ENCODE measurements at regions not wholly inside any gene's neighbourhood (a gene's known extent, or its start where the extent isn't known, plus 50 kb on each side); places are given as distances from the start of the nearest gene placed in this dataset.

DNA sequence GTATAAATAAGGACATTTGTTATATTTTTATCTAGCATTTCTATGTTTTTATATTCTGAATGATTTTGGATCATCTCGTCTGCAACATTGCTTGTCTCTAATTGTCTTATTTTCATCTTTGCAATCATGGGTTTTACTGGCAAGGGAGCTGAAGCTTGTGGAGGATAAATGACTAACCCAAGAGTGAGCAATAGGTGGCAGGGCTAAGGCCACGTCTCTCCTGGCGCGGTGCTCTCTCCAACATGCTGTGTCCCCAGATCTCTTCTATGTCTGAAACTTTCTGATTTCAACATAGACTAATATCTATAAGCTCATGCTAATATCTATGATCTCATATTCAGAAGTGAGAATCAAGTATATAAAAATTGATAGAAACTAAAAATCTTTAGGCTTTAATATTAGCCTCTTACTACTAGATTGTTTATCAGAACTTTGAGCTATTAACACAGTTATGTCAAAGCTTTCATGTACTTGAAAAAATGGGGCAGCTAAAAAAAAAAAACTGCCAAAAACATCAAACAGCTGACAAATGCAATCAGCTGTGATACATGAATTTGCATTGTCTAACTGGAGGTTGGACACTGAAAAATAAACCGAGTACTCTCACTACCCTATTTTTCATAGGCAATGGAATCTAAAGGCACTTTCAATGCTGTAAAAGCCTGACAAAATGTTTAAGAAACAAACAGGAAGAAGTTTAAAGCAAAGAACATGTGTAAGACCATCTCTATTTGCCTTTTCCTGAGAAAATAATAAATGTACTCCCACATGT lies 169.2 kb downstream of the TMA16 start:
- H3K9me3 ChIP-seq (ENCODE audit: low read depth) = no peaks in the 10 kb centered on the region
- TF ChIP-seq EZH2 (IDR thresholded peaks at IDR 0.05) (no peak), EZH2phosphoT487 (IDR thresholded peaks at IDR 0.05) (no peak)
- TF ChIP-seq, protein P1, sequence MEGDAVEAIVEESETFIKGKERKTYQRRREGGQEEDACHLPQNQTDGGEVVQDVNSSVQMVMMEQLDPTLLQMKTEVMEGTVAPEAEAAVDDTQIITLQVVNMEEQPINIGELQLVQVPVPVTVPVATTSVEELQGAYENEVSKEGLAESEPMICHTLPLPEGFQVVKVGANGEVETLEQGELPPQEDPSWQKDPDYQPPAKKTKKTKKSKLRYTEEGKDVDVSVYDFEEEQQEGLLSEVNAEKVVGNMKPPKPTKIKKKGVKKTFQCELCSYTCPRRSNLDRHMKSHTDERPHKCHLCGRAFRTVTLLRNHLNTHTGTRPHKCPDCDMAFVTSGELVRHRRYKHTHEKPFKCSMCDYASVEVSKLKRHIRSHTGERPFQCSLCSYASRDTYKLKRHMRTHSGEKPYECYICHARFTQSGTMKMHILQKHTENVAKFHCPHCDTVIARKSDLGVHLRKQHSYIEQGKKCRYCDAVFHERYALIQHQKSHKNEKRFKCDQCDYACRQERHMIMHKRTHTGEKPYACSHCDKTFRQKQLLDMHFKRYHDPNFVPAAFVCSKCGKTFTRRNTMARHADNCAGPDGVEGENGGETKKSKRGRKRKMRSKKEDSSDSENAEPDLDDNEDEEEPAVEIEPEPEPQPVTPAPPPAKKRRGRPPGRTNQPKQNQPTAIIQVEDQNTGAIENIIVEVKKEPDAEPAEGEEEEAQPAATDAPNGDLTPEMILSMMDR (IDR thresholded peaks at IDR 0.05) = no peak
- H3K27me3 ChIP-seq = no peaks in the 10 kb centered on the region
- H2AFZ ChIP-seq (replicated peaks) = no peak overlapping the region
- no peaks in the 10 kb centered on the region for H4K20me1 ChIP-seq (ENCODE audit: low read depth)
- no peak for DNase-seq (ENCODE audit: low spot score)
- no peak overlapping the region for H3K27ac Mint-ChIP-seq
- no peak overlapping the region for H3K4me2 ChIP-seq
- H3K36me3 ChIP-seq = no peaks in the 10 kb centered on the region
- H3K9me3 Mint-ChIP-seq = no peaks in the 10 kb centered on the region
- no peak overlapping the region for H3K27ac ChIP-seq
- no peaks in the 10 kb centered on the region for H3K4me1 ChIP-seq
- no peak overlapping the region for H3K4me3 ChIP-seq
- H3K27me3 Mint-ChIP-seq (ENCODE audit: insufficient read depth, low read depth) = no peaks in the 10 kb centered on the region
- H3F3A ChIP-seq (ENCODE audit: low read depth) = no peaks in the 10 kb centered on the region
- H3K36me3 Mint-ChIP-seq = no peaks in the 10 kb centered on the region
- H3K4me1 Mint-ChIP-seq = no peaks in the 10 kb centered on the region
- no peak overlapping the region for H3K9ac ChIP-seq
- H3K4me3 Mint-ChIP-seq = no peak overlapping the region
- no peaks in the 10 kb centered on the region for H3K79me2 ChIP-seq (ENCODE audit: low read depth)

DNA sequence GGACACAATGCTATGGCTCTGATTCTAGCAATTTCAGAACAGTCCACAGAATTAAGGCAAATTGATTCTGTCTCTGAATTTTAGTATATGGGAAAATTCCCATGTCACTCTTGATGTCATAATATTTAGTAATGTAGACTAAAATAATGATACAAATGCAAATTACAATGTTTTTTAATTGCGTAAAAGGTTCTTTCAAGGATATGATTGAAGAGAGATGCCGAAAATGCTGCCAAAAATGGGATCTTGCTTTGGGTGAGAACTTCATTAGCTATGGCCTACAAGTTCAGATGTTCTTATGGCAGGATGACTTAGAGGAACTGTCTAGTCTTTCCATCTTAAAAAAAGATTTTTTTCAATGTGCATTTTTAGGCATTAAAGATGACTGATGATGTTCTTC lies 170.6 kb downstream of the TMA16 start:
- Histone ChIP-seq H2AFZ (replicated peaks) (no peak overlapping the region), H3K4me1 (no peaks in the 10 kb centered on the region), H3K27me3 (no peaks in the 10 kb centered on the region), H3K9me3 (ENCODE audit: low read depth) (no peaks in the 10 kb centered on the region), H3F3A (ENCODE audit: low read depth) (no peaks in the 10 kb centered on the region), H3K9ac (no peak overlapping the region), H3K27ac (no peak overlapping the region), H3K36me3 (no peaks in the 10 kb centered on the region), H4K20me1 (ENCODE audit: low read depth) (no peaks in the 10 kb centered on the region), H3K4me3 (no peak overlapping the region), H3K79me2 (ENCODE audit: low read depth) (no peaks in the 10 kb centered on the region), H3K4me2 (no peak overlapping the region)
- DNase-seq (ENCODE audit: low spot score) = no peak
- Mint-ChIP-seq H3K4me1 (no peaks in the 10 kb centered on the region), H3K27ac (no peak overlapping the region), H3K9me3 (no peaks in the 10 kb centered on the region), H3K27me3 (ENCODE audit: insufficient read depth, low read depth) (no peaks in the 10 kb centered on the region), H3K36me3 (no peaks in the 10 kb centered on the region), H3K4me3 (no peak overlapping the region)
- TF ChIP-seq, protein P1 (IDR thresholded peaks at IDR 0.05) = no peak
- TF ChIP-seq EZH2phosphoT487 (IDR thresholded peaks at IDR 0.05) (no peak), EZH2 (IDR thresholded peaks at IDR 0.05) (no peak)

DNA sequence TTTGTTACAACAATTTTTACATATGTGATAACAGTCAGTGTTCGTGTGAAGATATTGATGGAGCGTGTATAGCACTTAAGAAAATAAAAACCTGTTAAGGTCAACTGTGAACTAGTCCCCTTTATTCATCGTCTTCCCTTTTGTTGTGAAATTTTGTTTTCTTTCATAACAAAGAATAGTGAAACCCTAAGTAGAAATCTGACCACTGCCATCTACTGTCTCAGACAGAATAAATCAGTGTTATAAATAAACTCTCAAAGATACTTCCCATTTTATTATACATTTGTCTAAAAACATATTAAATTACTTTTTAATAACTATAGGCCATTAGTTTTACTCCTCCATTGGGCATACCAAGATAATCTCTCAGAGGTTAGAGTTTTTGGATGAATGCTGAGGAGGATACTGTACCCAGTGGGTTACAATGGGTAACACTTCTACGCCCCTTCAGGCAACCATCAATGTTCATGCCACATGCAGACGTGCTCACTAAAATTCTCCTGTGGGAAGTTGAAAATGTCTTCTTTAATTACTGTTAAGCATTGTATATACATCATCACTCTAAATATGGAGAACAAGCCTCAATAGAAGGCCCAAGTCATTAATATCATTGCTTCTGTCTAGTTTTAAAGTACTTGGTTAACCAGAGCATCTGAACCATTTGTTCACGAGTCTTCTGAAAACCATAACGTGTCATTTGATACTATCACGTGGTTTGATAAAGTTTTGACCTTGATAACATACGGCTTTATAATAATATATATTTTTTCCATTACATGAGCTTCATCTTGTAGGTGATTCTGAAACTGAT lies 171.2 kb downstream of the TMA16 start:
- H3K27me3 Mint-ChIP-seq (ENCODE audit: insufficient read depth, low read depth) = no peaks in the 10 kb centered on the region
- no peak for DNase-seq (ENCODE audit: low spot score)
- H3K27ac Mint-ChIP-seq = no peak overlapping the region
- Histone ChIP-seq H3K9ac (no peak overlapping the region), H3F3A (ENCODE audit: low read depth) (no peaks in the 10 kb centered on the region), H3K27ac (no peak overlapping the region), H4K20me1 (ENCODE audit: low read depth) (no peaks in the 10 kb centered on the region), H3K79me2 (ENCODE audit: low read depth) (no peaks in the 10 kb centered on the region), H2AFZ (replicated peaks) (no peak overlapping the region), H3K9me3 (ENCODE audit: low read depth) (no peaks in the 10 kb centered on the region), H3K27me3 (no peaks in the 10 kb centered on the region), H3K36me3 (no peaks in the 10 kb centered on the region), H3K4me1 (no peaks in the 10 kb centered on the region), H3K4me3 (no peak overlapping the region), H3K4me2 (no peak overlapping the region)
- TF ChIP-seq EZH2 (IDR thresholded peaks at IDR 0.05) (no peak), EZH2phosphoT487 (IDR thresholded peaks at IDR 0.05) (no peak)
- TF ChIP-seq, protein P1 (IDR thresholded peaks at IDR 0.05) = no peak
- H3K9me3 Mint-ChIP-seq = no peaks in the 10 kb centered on the region
- H3K4me1 Mint-ChIP-seq = no peaks in the 10 kb centered on the region
- H3K4me3 Mint-ChIP-seq = no peak overlapping the region
- no peaks in the 10 kb centered on the region for H3K36me3 Mint-ChIP-seq
